ENCODE measurements at regions not wholly inside any gene's neighbourhood (a gene's known extent, or its start where the extent isn't known, plus 50 kb on each side); places are given as distances from the start of the nearest gene placed in this dataset.
"Not testable (repeated sequence)": the region's sequence is repeated elsewhere in the genome, so short reads cannot be mapped to it uniquely, and the experiment has no call there.

DNA sequence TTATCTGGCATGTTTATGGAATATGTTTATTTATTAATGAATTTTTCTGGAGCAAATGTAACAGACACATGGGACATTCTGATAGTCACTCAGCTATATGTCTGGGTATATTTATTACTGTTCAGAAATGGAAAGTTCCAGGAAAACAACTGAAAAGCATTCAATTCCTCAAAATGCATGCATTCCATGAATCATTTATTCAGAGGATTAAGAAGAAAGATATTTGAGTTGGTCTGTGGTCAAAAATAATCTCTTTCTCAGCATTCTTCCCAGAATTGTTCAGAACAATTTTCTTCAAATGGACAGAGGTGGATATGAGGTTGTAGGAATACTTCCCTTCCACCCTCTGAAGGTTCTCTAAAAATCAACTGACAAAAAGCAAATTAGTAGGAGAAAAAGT lies 97.6 kb upstream of the ITGB1 start:
- Histone ChIP-seq H3K4me3 (no peak overlapping the region), H3K36me3 (no peaks in the 10 kb centered on the region), H3K9me3 (no peaks in the 10 kb centered on the region), H3K27ac (no peak overlapping the region), H3K4me1 (no peaks in the 10 kb centered on the region), H3K27me3 (no peaks in the 10 kb centered on the region)
- TF ChIP-seq CTCF (IDR thresholded peaks at IDR 0.05): no peak
- no peak for ATAC-seq

GRCh38 chr10:33052915-33053810 lies 95.1 kb upstream of the ITGB1 start:
- no peaks in the 10 kb centered on the region for H3K27me3 ChIP-seq
- H3K36me3 ChIP-seq: no peaks in the 10 kb centered on the region
- WGBS, 2 donors (ENCODE audit: low coverage in 1 of 2): 64 to 76% methylated on average over 7 to 9 of the region's 9 CpGs

GRCh38 chr10:33052263-33052875 lies 94.3 kb upstream of the ITGB1 start:
- no peaks in the 10 kb centered on the region for H3K9me3 ChIP-seq
- no peaks in the 10 kb centered on the region for H3K36me3 ChIP-seq
- WGBS, 2 donors (ENCODE audit: low coverage in 1 of 2): 38 to 71% methylated on average over 3 to 7 of the region's 7 CpGs
- no peak overlapping the region for H3K4me3 ChIP-seq
- H3K27me3 ChIP-seq: no peaks in the 10 kb centered on the region
- no peaks in the 10 kb centered on the region for H3K4me1 ChIP-seq
- H3K27ac ChIP-seq: no peak overlapping the region
- no peak for ATAC-seq
- no peak for TF ChIP-seq EP300 (IDR thresholded peaks at IDR 0.05)
- TF ChIP-seq CTCF (IDR thresholded peaks at IDR 0.05): no peak
- TF ChIP-seq POLR2A (IDR thresholded peaks at IDR 0.05): no peak
- no peak for TF ChIP-seq POLR2AphosphoS5 (IDR thresholded peaks at IDR 0.05)

More at GRCh38 chr10:33052915-33053810, 95.1 kb upstream of the ITGB1 start:
- TF ChIP-seq POLR2A (IDR thresholded peaks at IDR 0.05) (no peak), POLR2AphosphoS5 (IDR thresholded peaks at IDR 0.05) (no peak), EP300 (IDR thresholded peaks at IDR 0.05) (no peak), CTCF (IDR thresholded peaks at IDR 0.05) (no peak)
- no peak for ATAC-seq
- Histone ChIP-seq H3K27ac (no peak overlapping the region), H3K9me3 (no peaks in the 10 kb centered on the region), H3K4me3 (no peak overlapping the region), H3K4me1 (no peaks in the 10 kb centered on the region)

DNA sequence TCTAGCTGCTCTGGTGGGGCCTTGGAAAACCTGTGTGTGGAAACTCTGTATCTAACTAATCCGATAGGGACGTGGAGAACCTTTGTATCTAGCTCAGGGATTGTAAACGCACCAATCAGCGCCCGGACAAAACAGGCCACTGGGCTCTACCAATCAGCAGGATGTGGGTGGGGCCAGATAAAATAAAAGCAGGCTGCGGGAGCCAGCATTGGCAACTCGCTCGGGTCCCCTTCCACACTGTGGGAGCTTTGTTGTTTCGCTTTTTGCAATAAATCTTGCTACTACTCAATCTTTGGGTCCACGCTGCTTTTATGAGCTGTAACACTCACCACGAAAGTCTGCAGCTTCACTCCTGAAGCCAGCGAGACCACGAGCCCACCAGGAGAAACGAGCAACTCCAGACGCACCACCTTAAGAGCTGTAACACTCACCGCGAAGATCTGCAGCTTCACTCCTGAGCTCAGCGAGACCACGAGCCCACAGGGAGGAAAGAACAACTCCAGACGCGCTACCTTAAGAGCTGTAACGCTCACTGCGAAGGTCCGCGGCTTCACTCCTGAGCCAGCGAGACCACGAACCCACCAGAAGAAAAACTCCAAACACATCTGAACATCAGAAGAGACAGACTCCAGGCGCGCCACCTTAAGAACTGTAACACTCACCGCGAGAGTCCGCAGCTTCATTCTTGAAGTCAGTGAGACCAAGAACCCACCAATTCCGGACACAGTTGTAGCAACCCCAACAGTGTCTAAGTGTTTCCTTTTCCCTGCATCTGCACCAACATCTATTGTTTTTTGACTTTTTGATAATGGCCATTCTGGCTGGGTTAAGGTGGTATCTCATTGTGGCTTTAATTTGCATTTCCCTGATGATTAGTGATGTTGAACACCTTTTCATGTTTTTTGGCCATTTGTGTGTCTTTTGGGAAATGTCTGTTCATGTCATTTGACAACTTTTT lies 92.2 kb upstream of the ITGB1 start:
- H3K4me1 ChIP-seq, H3K4me3 ChIP-seq, ATAC-seq, H3K36me3 ChIP-seq, H3K27me3 ChIP-seq, H3K9me3 ChIP-seq, H3K27ac ChIP-seq: not testable (repeated sequence)
- WGBS, 2 donors (ENCODE audit: low coverage in 1 of 2): 80 to 93% methylated on average over 6 to 20 of the region's 33 CpGs

GRCh38 chr10:33048223-33048622 lies 90.2 kb upstream of the ITGB1 start:
- WGBS, 2 donors (ENCODE audit: low coverage in 1 of 2): 89% methylated on average over 2 of the region's 5 CpGs; no CpG with 5 or more reads in 1 of the 2 donors
- TF ChIP-seq CTCF (IDR thresholded peaks at IDR 0.05) (no peak), POLR2AphosphoS5 (IDR thresholded peaks at IDR 0.05) (no peak), EP300 (IDR thresholded peaks at IDR 0.05) (no peak), POLR2A (IDR thresholded peaks at IDR 0.05) (no peak)

More at GRCh38 chr10:33048223-33048622, 90.2 kb upstream of the ITGB1 start:
- no peak for ATAC-seq
- no peaks in the 10 kb centered on the region for H3K27me3 ChIP-seq
- H3K4me3 ChIP-seq: no peak overlapping the region
- H3K27ac ChIP-seq: no peak overlapping the region
- no peaks in the 10 kb centered on the region for H3K4me1 ChIP-seq
- H3K36me3 ChIP-seq: no peaks in the 10 kb centered on the region
- no peaks in the 10 kb centered on the region for H3K9me3 ChIP-seq
